Keratinocyte (primary cell): ENCODE measurements at regions not wholly inside any gene's neighbourhood (a gene's known extent, or its start where the extent isn't known, plus 50 kb on each side); places are given as distances from the start of the nearest gene placed in this dataset.

Experiments
- DNase-seq: peaks from one replicate; pipeline ENCODE4 v3.0.0-alpha.2; 2011; ENCODE audit warnings: low read depth, missing footprints, low spot score
- FAIRE-seq: peaks from 2 replicates; lab custom pipeline; 2011; peaks lifted over from hg19 to GRCh38; lab: Jason Lieb, UNC
- H2AFZ ChIP-seq: 2 replicates; pipeline ENCODE4 v1.6.0; 2012; ENCODE audit warnings: low read length, control low read depth, inconsistent platforms; ENCODE audit not compliant: control insufficient read depth
- H3K27ac ChIP-seq: 2 replicates; pipeline ENCODE4 v1.5.1; 2011; ENCODE audit warnings: low read length; ENCODE audit not compliant: control insufficient read depth, insufficient read depth
- H3K27me3 ChIP-seq: 3 replicates; pipeline ENCODE4 v1.6.0; 2011; ENCODE audit warnings: low read length; ENCODE audit not compliant: control insufficient read depth, insufficient read depth; ENCODE audit errors: extremely low read depth
- H3K36me3 ChIP-seq, 2 experiments: 2 replicates in 1 of 2; 3 replicates in 1 of 2; pipeline ENCODE4 v1.5.1; 2011; ENCODE audit warnings: low read length in 2 of 2, mild to moderate bottlenecking in 1 of 2; ENCODE audit not compliant: control insufficient read depth in 2 of 2, insufficient read depth in 2 of 2; ENCODE audit errors: extremely low read depth in 1 of 2
- H3K4me1 ChIP-seq: 3 replicates; pipeline ENCODE4 v1.5.1; 2011; ENCODE audit warnings: low read length; ENCODE audit not compliant: control insufficient read depth, insufficient read depth; ENCODE audit errors: extremely low read depth
- H3K4me2 ChIP-seq: 3 replicates; pipeline ENCODE4 v1.6.0; 2011; ENCODE audit warnings: low read depth, low read length; ENCODE audit not compliant: control insufficient read depth, insufficient read depth; ENCODE audit errors: extremely low read depth
- H3K4me3 ChIP-seq, 3 experiments: fragments of 200-600 bp in 1 of 3; sonication (generic) in 1 of 3; 2 replicates in 2 of 3; 3 replicates in 1 of 3; pipeline ENCODE4 v1.5.1; 2011 to 2016; ENCODE audit warnings: low read length in 3 of 3, mild to moderate bottlenecking in 3 of 3, control low read depth in 2 of 3, inconsistent platforms in 1 of 3, low read depth in 1 of 3, mixed read lengths in 1 of 3, mixed run types in 1 of 3, moderate library complexity in 1 of 3; ENCODE audit not compliant: control insufficient read depth in 2 of 3, insufficient read depth in 2 of 3; ENCODE audit errors: extremely low read depth in 1 of 3
- H3K79me2 ChIP-seq: 2 replicates; pipeline ENCODE4 v1.6.0; 2012; ENCODE audit warnings: low read length; ENCODE audit not compliant: control insufficient read depth, insufficient read depth
- H3K9ac ChIP-seq: 3 replicates; pipeline ENCODE4 v1.6.0; 2011; ENCODE audit warnings: low read length; ENCODE audit not compliant: control insufficient read depth, insufficient read depth; ENCODE audit errors: extremely low read depth
- H3K9me1 ChIP-seq: 3 replicates; pipeline ENCODE4 v1.6.0; 2011; ENCODE audit warnings: low read length; ENCODE audit not compliant: control insufficient read depth, insufficient read depth; ENCODE audit errors: extremely low read depth
- H3K9me3 ChIP-seq: 2 replicates; pipeline ENCODE4 v1.5.1; 2012; ENCODE audit warnings: low read depth, low read length; ENCODE audit not compliant: control insufficient read depth
- H4K20me1 ChIP-seq: 3 replicates; pipeline ENCODE4 v1.6.0; 2011; ENCODE audit warnings: low read length; ENCODE audit not compliant: control insufficient read depth, insufficient read depth; ENCODE audit errors: extremely low read depth
- CTCF ChIP-seq, 3 experiments: IDR thresholded peaks in 1 of 3; conservative IDR thresholded peaks in 1 of 3; optimal IDR thresholded peaks in 1 of 3; 2 replicates in 2 of 3; 3 replicates in 1 of 3; pipeline versions ENCODE3 to v1.5.1; 2011; ENCODE audit warnings: low read length in 3 of 3, mild to moderate bottlenecking in 3 of 3, moderate library complexity in 2 of 3, control low read depth in 1 of 3, inconsistent platforms in 1 of 3; ENCODE audit not compliant: insufficient read depth in 2 of 3; ENCODE audit errors: extremely low read depth in 1 of 3
- EZH2 ChIP-seq: IDR thresholded peaks from one replicate; pipeline ENCODE4 v1.6.1; 2012; ENCODE audit warnings: inconsistent platforms, mild to moderate bottlenecking, low read length, moderate library complexity
- dilution Hi-C: fragments of 300-500 bp; cut with MboI; formaldehyde crosslinking; loops from one replicate; pipeline ENCODE4 v1.7.0; 2020; ENCODE audit warnings: low sequenced_read_pairs; ENCODE audit not compliant: extremely low pct_ligation_motif_present

- no peak for FAIRE-seq
Observed at GRCh38 chr6:113340371-113340770, 516.8 kb upstream of the MARCKS start.

GRCh38 chr6:113343940-113344339 lies 513.2 kb upstream of the MARCKS start:
- no peak overlapping the region for H3K4me3 ChIP-seq
- H3K27ac ChIP-seq = no peak overlapping the region
- H3K4me2 ChIP-seq = no peak overlapping the region
- peak overlapping the region; percentile 36 for H2AFZ ChIP-seq
- H3K9ac ChIP-seq = no peak overlapping the region
- no peaks in the 10 kb centered on the region for H3K9me1 ChIP-seq
- no peaks in the 10 kb centered on the region for H4K20me1 ChIP-seq
- H3K36me3 ChIP-seq = no peaks in the 10 kb centered on the region
- no peaks in the 10 kb centered on the region for H3K79me2 ChIP-seq
- dilution Hi-C loops = no loop called here
- FAIRE-seq = no peak
- no peak for DNase-seq
- TF ChIP-seq CTCF (optimal IDR thresholded peaks at IDR 0.05 in 1 of 3, IDR thresholded peaks at IDR 0.05 in 1 of 3, conservative IDR thresholded peaks at IDR 0.05 in 1 of 3; ENCODE audit: extremely low read depth in 1 of 3, insufficient read depth in 2 of 3, low read length in 3 of 3) (no peak), EZH2 (no peak)
- no peaks in the 10 kb centered on the region for H3K27me3 ChIP-seq
- no peaks in the 10 kb centered on the region for H3K9me3 ChIP-seq
- peaks cover 3% of the 10 kb centered on the region for H3K4me1 ChIP-seq

More at GRCh38 chr6:113340371-113340770, 516.8 kb upstream of the MARCKS start:
- Histone ChIP-seq H3K9ac (no peak overlapping the region), H3K79me2 (no peaks in the 10 kb centered on the region), H2AFZ (no peak overlapping the region), H3K4me1 (no peaks in the 10 kb centered on the region), H3K4me2 (no peak overlapping the region), H3K27me3 (no peaks in the 10 kb centered on the region), H3K36me3 (no peaks in the 10 kb centered on the region), H3K9me3 (no peaks in the 10 kb centered on the region), H3K4me3 (no peak overlapping the region), H4K20me1 (no peaks in the 10 kb centered on the region), H3K27ac (no peak overlapping the region), H3K9me1 (no peaks in the 10 kb centered on the region)
- dilution Hi-C loops = no loop called here
- TF ChIP-seq CTCF (optimal IDR thresholded peaks at IDR 0.05 in 1 of 3, IDR thresholded peaks at IDR 0.05 in 1 of 3, conservative IDR thresholded peaks at IDR 0.05 in 1 of 3; ENCODE audit: extremely low read depth in 1 of 3, insufficient read depth in 2 of 3, low read length in 3 of 3) (no peak), EZH2 (no peak)
- DNase-seq = no peak
